ENCODE measurements at regions not wholly inside any gene's neighbourhood (a gene's known extent, or its start where the extent isn't known, plus 50 kb on each side); places are given as distances from the start of the nearest gene placed in this dataset.

DNA sequence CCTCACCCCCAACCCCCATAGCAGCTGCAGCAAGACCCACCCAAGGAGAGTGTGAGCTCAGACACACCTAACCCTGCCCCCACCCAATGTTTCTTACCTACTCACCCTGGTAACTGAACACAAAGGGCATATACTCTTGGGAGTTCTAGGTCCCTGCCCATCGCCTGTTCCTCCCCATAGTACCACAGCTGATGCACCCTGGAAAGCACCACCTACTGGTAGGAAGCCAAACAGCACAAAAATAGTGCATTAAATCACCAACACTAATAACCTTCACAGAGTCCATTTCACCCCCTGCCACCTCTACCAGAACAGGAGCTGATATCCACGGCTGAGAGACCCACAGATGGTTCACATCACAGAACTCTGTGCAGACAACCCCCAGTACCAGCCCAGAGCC lies 245.2 kb downstream of the EFHB start:
- no peaks in the 10 kb centered on the region for H3K27me3 ChIP-seq (ENCODE audit: control insufficient read depth in 1 of 2, insufficient read depth in 2 of 2, low read length in 1 of 2)
- no peaks in the 10 kb centered on the region for H3K4me1 ChIP-seq (ENCODE audit: control insufficient read depth in 1 of 2, insufficient read depth in 2 of 2, low read length in 2 of 2)
- 51 to 61% methylated on average over 2 of the region's 2 CpGs for WGBS, 2 donors
- ATAC-seq (ENCODE audit: low FRiP score) = no peak
- no peak for DNase-seq
- no peak overlapping the region for H3K4me3 ChIP-seq (ENCODE audit: low read length in 2 of 2)
- no peaks in the 10 kb centered on the region for H3K9me3 ChIP-seq (ENCODE audit: control insufficient read depth, low read length)
- intact Hi-C loops (cut with DNase I) = no loop called here
- no peaks in the 10 kb centered on the region for H3K36me3 ChIP-seq (ENCODE audit: control insufficient read depth in 1 of 2, insufficient read depth in 2 of 2, low read length in 1 of 2)
- H3K27ac ChIP-seq (ENCODE audit: low read depth in 1 of 2, low read length in 2 of 2) = no peak overlapping the region

- no peak overlapping the region for H3K4me3 ChIP-seq (ENCODE audit: low read length in 2 of 2)
Measured at GRCh38 chr3:19668163-19668562, 265.9 kb downstream of the EFHB start.

DNA sequence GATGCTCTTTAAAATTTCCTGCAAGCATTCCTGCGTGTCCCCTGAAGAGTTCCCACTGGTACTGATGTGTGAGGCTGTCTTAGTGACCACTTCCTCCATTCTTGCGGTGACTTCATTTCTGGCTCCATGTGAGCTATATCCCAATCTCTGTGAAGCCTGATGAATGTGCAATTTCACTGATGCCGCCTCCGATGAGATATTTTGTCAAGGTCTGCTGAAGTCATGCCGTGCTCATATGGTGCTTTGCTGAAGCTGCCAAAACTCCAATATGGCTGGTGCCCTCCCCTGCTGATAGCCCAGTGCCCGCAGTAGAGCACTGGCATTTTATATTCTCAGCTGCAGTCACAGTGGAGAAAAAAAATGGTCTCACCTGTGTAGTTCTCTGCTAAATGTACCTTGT lies 271.5 kb downstream of the EFHB start:
- ATAC-seq (ENCODE audit: low FRiP score) = no peak
- H3K4me1 ChIP-seq (ENCODE audit: control insufficient read depth in 1 of 2, insufficient read depth in 2 of 2, low read length in 2 of 2) = no peaks in the 10 kb centered on the region
- intact Hi-C loops (cut with DNase I) = no loop called here

More at GRCh38 chr3:19668163-19668562, 265.9 kb downstream of the EFHB start:
- WGBS, 2 donors = 76 to 78% methylated on average over 2 of the region's 2 CpGs
- peaks cover 1% of the 10 kb centered on the region for H3K9me3 ChIP-seq (ENCODE audit: control insufficient read depth, low read length)
- ATAC-seq (ENCODE audit: low FRiP score) = no peak
- no peak for DNase-seq
- no peaks in the 10 kb centered on the region for H3K27me3 ChIP-seq (ENCODE audit: control insufficient read depth in 1 of 2, insufficient read depth in 2 of 2, low read length in 1 of 2)
- H3K36me3 ChIP-seq (ENCODE audit: control insufficient read depth in 1 of 2, insufficient read depth in 2 of 2, low read length in 1 of 2) = no peaks in the 10 kb centered on the region
- H3K4me1 ChIP-seq (ENCODE audit: control insufficient read depth in 1 of 2, insufficient read depth in 2 of 2, low read length in 2 of 2) = no peaks in the 10 kb centered on the region
- intact Hi-C loops (cut with DNase I) = no loop called here
- no peak overlapping the region for H3K27ac ChIP-seq (ENCODE audit: low read depth in 1 of 2, low read length in 2 of 2)

GRCh38 chr3:19652336-19652735 lies 281.7 kb downstream of the EFHB start:
- no peaks in the 10 kb centered on the region for H3K27me3 ChIP-seq (ENCODE audit: control insufficient read depth in 1 of 2, insufficient read depth in 2 of 2, low read length in 1 of 2)
- H3K4me3 ChIP-seq (ENCODE audit: low read length in 2 of 2) = no peak overlapping the region
- H3K9me3 ChIP-seq (ENCODE audit: control insufficient read depth, low read length) = no peaks in the 10 kb centered on the region
- no peaks in the 10 kb centered on the region for H3K4me1 ChIP-seq (ENCODE audit: control insufficient read depth in 1 of 2, insufficient read depth in 2 of 2, low read length in 2 of 2)
- intact Hi-C loops (cut with DNase I) = no loop called here
- no peak for ATAC-seq (ENCODE audit: low FRiP score)
- no peaks in the 10 kb centered on the region for H3K36me3 ChIP-seq (ENCODE audit: control insufficient read depth in 1 of 2, insufficient read depth in 2 of 2, low read length in 1 of 2)
- no peak for DNase-seq
- H3K27ac ChIP-seq (ENCODE audit: low read depth in 1 of 2, low read length in 2 of 2) = no peak overlapping the region

More for the DNA sequence above, 271.5 kb downstream of the EFHB start:
- no peak overlapping the region for H3K27ac ChIP-seq (ENCODE audit: low read depth in 1 of 2, low read length in 2 of 2)
- no peaks in the 10 kb centered on the region for H3K27me3 ChIP-seq (ENCODE audit: control insufficient read depth in 1 of 2, insufficient read depth in 2 of 2, low read length in 1 of 2)
- no peaks in the 10 kb centered on the region for H3K9me3 ChIP-seq (ENCODE audit: control insufficient read depth, low read length)
- H3K36me3 ChIP-seq (ENCODE audit: control insufficient read depth in 1 of 2, insufficient read depth in 2 of 2, low read length in 1 of 2) = no peaks in the 10 kb centered on the region
- DNase-seq = no peak
- 68 to 83% methylated on average over 6 of the region's 6 CpGs for WGBS, 2 donors
- no peak overlapping the region for H3K4me3 ChIP-seq (ENCODE audit: low read length in 2 of 2)

DNA sequence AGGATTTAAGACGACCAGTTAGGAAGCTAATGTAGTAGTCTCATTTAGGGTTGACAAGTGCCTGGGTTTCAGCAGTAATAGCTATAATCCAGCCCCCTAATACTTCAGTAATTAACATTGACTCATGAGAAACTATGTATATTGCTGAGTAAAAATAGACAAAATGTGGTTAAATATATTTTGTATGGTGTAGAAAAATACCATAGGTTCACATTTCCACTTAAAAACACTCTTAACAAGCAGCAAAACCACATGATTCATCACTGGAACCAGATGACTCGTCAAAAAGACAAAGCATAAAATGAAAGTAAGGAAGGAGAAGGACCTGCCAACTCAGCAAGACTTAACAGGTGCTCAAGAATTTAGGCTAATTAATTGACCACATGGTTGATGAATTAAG lies 288.9 kb downstream of the EFHB start:
- Histone ChIP-seq H3K9me3 (ENCODE audit: control insufficient read depth, low read length) (no peaks in the 10 kb centered on the region), H3K4me3 (ENCODE audit: low read length in 2 of 2) (no peak overlapping the region), H3K27ac (ENCODE audit: low read depth in 1 of 2, low read length in 2 of 2) (no peak overlapping the region), H3K27me3 (ENCODE audit: control insufficient read depth in 1 of 2, insufficient read depth in 2 of 2, low read length in 1 of 2) (no peaks in the 10 kb centered on the region), H3K4me1 (ENCODE audit: control insufficient read depth in 1 of 2, insufficient read depth in 2 of 2, low read length in 2 of 2) (no peaks in the 10 kb centered on the region), H3K36me3 (ENCODE audit: control insufficient read depth in 1 of 2, insufficient read depth in 2 of 2, low read length in 1 of 2) (no peaks in the 10 kb centered on the region)
- WGBS, 2 donors = 72 to 74% methylated on average over 2 of the region's 2 CpGs
- intact Hi-C loops (cut with DNase I) = no loop called here
- no peak for ATAC-seq (ENCODE audit: low FRiP score)
- no peak for DNase-seq

- no peak overlapping the region for H3K27ac ChIP-seq (ENCODE audit: low read depth in 1 of 2, low read length in 2 of 2)
- H3K36me3 ChIP-seq (ENCODE audit: control insufficient read depth in 1 of 2, insufficient read depth in 2 of 2, low read length in 1 of 2) = no peaks in the 10 kb centered on the region
- ATAC-seq (ENCODE audit: low FRiP score) = no peak
- WGBS, 2 donors = 78 to 84% methylated on average over 2 of the region's 2 CpGs
- no peaks in the 10 kb centered on the region for H3K27me3 ChIP-seq (ENCODE audit: control insufficient read depth in 1 of 2, insufficient read depth in 2 of 2, low read length in 1 of 2)
- no peaks in the 10 kb centered on the region for H3K4me1 ChIP-seq (ENCODE audit: control insufficient read depth in 1 of 2, insufficient read depth in 2 of 2, low read length in 2 of 2)
- intact Hi-C loops (cut with DNase I) = no loop called here
- DNase-seq = no peak
- no peaks in the 10 kb centered on the region for H3K9me3 ChIP-seq (ENCODE audit: control insufficient read depth, low read length)
- no peak overlapping the region for H3K4me3 ChIP-seq (ENCODE audit: low read length in 2 of 2)
Measured at GRCh38 chr3:19644405-19644804, 289.6 kb downstream of the EFHB start.

DNA sequence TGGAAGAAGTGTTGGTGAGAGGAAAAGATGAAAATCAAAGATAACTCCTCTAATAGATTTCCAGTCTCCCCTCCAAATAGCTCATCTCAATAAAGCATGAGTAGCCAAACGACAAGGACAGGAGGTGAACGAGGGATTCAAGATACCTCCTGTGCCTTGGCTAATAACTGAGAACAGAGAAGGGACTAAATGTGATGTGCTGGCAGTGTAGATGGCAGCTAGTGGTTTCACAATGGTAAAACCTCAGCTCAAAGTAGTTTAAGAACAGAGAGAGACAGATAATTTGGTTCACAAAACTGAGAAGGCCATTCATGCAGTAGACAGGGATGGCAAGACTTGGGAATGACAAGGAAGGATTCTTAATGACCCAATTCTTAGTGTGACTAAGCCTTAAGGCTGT lies 292.6 kb downstream of the EFHB start:
- no peak overlapping the region for H3K4me3 ChIP-seq (ENCODE audit: low read length in 2 of 2)
- no peak overlapping the region for H3K27ac ChIP-seq (ENCODE audit: low read depth in 1 of 2, low read length in 2 of 2)
- no peaks in the 10 kb centered on the region for H3K27me3 ChIP-seq (ENCODE audit: control insufficient read depth in 1 of 2, insufficient read depth in 2 of 2, low read length in 1 of 2)
- no peaks in the 10 kb centered on the region for H3K9me3 ChIP-seq (ENCODE audit: control insufficient read depth, low read length)
- no peak for DNase-seq
- H3K4me1 ChIP-seq (ENCODE audit: control insufficient read depth in 1 of 2, insufficient read depth in 2 of 2, low read length in 2 of 2) = no peaks in the 10 kb centered on the region
- no peaks in the 10 kb centered on the region for H3K36me3 ChIP-seq (ENCODE audit: control insufficient read depth in 1 of 2, insufficient read depth in 2 of 2, low read length in 1 of 2)
- intact Hi-C loops (cut with DNase I) = no loop called here
- WGBS, 2 donors = 70 to 77% methylated on average over 2 of the region's 2 CpGs
- ATAC-seq (ENCODE audit: low FRiP score) = no peak

DNA sequence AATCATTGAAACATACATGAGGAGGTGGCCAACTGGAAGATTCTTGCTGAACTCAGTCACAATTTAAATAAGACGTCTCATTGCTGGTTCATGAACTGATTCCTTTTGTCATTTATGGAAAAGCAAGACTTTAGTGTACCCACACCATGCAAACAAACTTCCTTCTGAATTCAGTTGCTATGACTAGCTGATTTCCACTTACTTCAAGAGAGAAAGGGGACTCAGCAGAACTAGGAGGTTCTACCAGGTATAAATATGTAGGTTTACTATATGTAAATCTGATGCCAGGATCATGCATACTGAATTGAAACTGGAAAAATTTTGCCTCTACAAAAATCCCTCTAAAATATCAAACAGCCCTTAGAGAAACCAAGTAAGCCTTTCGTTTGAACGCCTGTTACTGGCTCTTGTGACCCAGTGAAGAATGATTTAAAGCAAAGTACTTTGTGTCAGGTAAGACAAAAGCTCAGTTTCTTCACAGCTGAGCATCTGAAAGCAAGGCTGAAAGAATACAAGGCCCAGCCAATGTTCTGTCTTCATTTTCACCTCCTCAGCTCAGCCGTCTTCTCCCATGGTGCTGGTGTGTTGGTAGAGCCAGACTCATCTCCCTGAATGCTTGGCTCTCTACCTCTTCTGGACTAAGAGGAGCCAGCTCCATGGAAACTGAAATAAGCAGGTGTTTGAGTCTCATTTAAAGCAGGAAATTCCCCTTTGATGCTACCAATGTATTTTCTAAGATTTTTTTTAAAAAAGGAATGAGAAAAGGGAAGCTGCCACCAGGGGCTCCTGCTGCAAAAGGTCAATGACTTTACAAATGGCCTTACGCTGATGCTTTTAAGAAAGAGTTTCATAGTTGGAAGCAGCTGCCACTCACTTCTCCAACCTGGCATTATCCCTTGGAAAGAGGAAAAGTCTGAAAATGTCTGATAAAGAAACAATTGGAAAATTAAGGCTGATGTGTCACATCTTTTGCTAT lies 301.6 kb downstream of the EFHB start:
- no peak for ATAC-seq (ENCODE audit: low FRiP score)
- H3K27ac ChIP-seq (ENCODE audit: low read depth in 1 of 2, low read length in 2 of 2) = no peak overlapping the region
- intact Hi-C loops (cut with DNase I) = no loop called here
- DNase-seq = no peak
- no peaks in the 10 kb centered on the region for H3K4me1 ChIP-seq (ENCODE audit: control insufficient read depth in 1 of 2, insufficient read depth in 2 of 2, low read length in 2 of 2)
- 75 to 78% methylated on average over 5 of the region's 5 CpGs for WGBS, 2 donors
- H3K36me3 ChIP-seq (ENCODE audit: control insufficient read depth in 1 of 2, insufficient read depth in 2 of 2, low read length in 1 of 2) = no peaks in the 10 kb centered on the region
- no peaks in the 10 kb centered on the region for H3K27me3 ChIP-seq (ENCODE audit: control insufficient read depth in 1 of 2, insufficient read depth in 2 of 2, low read length in 1 of 2)
- H3K9me3 ChIP-seq (ENCODE audit: control insufficient read depth, low read length) = no peaks in the 10 kb centered on the region
- no peak overlapping the region for H3K4me3 ChIP-seq (ENCODE audit: low read length in 2 of 2)

- Histone ChIP-seq H3K27ac (ENCODE audit: low read depth in 1 of 2, low read length in 2 of 2) (no peak overlapping the region), H3K4me1 (ENCODE audit: control insufficient read depth in 1 of 2, insufficient read depth in 2 of 2, low read length in 2 of 2) (no peaks in the 10 kb centered on the region), H3K9me3 (ENCODE audit: control insufficient read depth, low read length) (no peaks in the 10 kb centered on the region), H3K27me3 (ENCODE audit: control insufficient read depth in 1 of 2, insufficient read depth in 2 of 2, low read length in 1 of 2) (no peaks in the 10 kb centered on the region), H3K4me3 (ENCODE audit: low read length in 2 of 2) (no peak overlapping the region), H3K36me3 (ENCODE audit: control insufficient read depth in 1 of 2, insufficient read depth in 2 of 2, low read length in 1 of 2) (no peaks in the 10 kb centered on the region)
- no peak for ATAC-seq (ENCODE audit: low FRiP score)
- intact Hi-C loops (cut with DNase I) = no loop called here
- 53 to 70% methylated on average over 2 of the region's 2 CpGs for WGBS, 2 donors
- DNase-seq = no peak
Measured at GRCh38 chr3:19598870-19599269, 335.1 kb downstream of the EFHB start.
